Activated naive CD8-positive, alpha-beta T cell treated with anti-CD3 and anti-CD28 coated beads, Interleukin-2, amount 50 U/mL, for 24 hours (primary cell): ENCODE measurements at regions not wholly inside any gene's neighbourhood (a gene's known extent, or its start where the extent isn't known, plus 50 kb on each side); places are given as distances from the start of the nearest gene placed in this dataset.

ENCODE experiments used
- ATAC-seq: fragments of 150-1000 bp; cut with Tn5 transposase; one replicate; pipeline ENCODE4 v1.10.0; 2021
- DNase-seq: peaks from one replicate; pipeline ENCODE4 v3.0.0; 2021
- H3K27ac Mint-ChIP-seq: one replicate; pipeline ENCODE4 v1.8.0; 2021; ENCODE audit warnings: mild to moderate bottlenecking, mixed read lengths
- H3K27me3 Mint-ChIP-seq: one replicate; pipeline ENCODE4 v1.8.0; 2021; ENCODE audit warnings: mixed read lengths
- H3K36me3 Mint-ChIP-seq: one replicate; pipeline ENCODE4 v1.8.0; 2021; ENCODE audit warnings: low read depth, mixed read lengths
- H3K4me1 Mint-ChIP-seq: one replicate; pipeline ENCODE4 v1.8.0; 2021; ENCODE audit warnings: mixed read lengths
- H3K4me3 Mint-ChIP-seq: one replicate; pipeline ENCODE4 v1.8.0; 2021; ENCODE audit warnings: mild to moderate bottlenecking, moderate library complexity, mixed read lengths
- H3K9me3 Mint-ChIP-seq: one replicate; pipeline ENCODE4 v1.8.0; 2021; ENCODE audit warnings: mixed read lengths

- H3K36me3 Mint-ChIP-seq: no peaks in the 10 kb centered on the region
- no peak overlapping the region for H3K4me3 Mint-ChIP-seq
- no peak overlapping the region for H3K27ac Mint-ChIP-seq
- no peak for ATAC-seq
- no peaks in the 10 kb centered on the region for H3K9me3 Mint-ChIP-seq
- no peaks in the 10 kb centered on the region for H3K4me1 Mint-ChIP-seq
- no peak for DNase-seq
- H3K27me3 Mint-ChIP-seq: peaks cover 5% of the 10 kb centered on the region
Measured at GRCh38 chr5:147179562-147180147, 55.2 kb upstream of the STK32A start.

- Mint-ChIP-seq H3K27me3 (peaks cover 9% of the 10 kb centered on the region), H3K27ac (no peak overlapping the region), H3K9me3 (no peaks in the 10 kb centered on the region), H3K4me3 (no peak overlapping the region), H3K4me1 (no peaks in the 10 kb centered on the region), H3K36me3 (no peaks in the 10 kb centered on the region)
- ATAC-seq (no peak), DNase-seq (no peak)
Measured at GRCh38 chr5:147180751-147181150, 54.1 kb upstream of the STK32A start.
